GM10248 (cell line): ENCODE measurements at regions not wholly inside any gene's neighbourhood (a gene's known extent, or its start where the extent isn't known, plus 50 kb on each side); places are given as distances from the start of the nearest gene placed in this dataset.

Experiments used
- CTCF ChIA-PET: fragments of 300-600 bp; sonication (Branson Sonifier 250); formaldehyde crosslinking; extraction: SDS; loops from one replicate; lab custom pipeline; 2021; ENCODE audit warnings: antibody characterized with exemption; lab: Yijun Ruan, JAX
- POLR2A ChIA-PET: fragments of 350-650 bp; sonication (Branson Sonifier 250); formaldehyde crosslinking; extraction: SDS; loops from one replicate; lab custom pipeline; 2020; ENCODE audit warnings: antibody characterized with exemption; lab: Yijun Ruan, JAX
- DNase-seq: peaks from one replicate; pipeline ENCODE4 v3.0.0; 2012; ENCODE audit errors: extremely low spot score
- CTCF ChIP-seq: IDR thresholded peaks from 2 replicates; pipeline ENCODE4 v1.5.1; 2012; ENCODE audit warnings: mild to moderate bottlenecking, low read depth; ENCODE audit errors: extremely low read depth, missing control alignments, control extremely low read depth

GRCh38 chr3:73315706-73316105 is 254.2 kb downstream of the EBLN2 start:
- DNase-seq = no peak
- POLR2A ChIA-PET = no interaction called here
- TF ChIP-seq CTCF = no peak
- CTCF ChIA-PET = interaction anchor here (1.5 kb wide), 1 partner anchor 11 kb away, joined by 4 read pairs; no protein-coding TSS in a partner anchor

GRCh38 chr3:73319179-73319769 is 257.8 kb downstream of the EBLN2 start:
- ChIA-PET CTCF (no interaction called here), POLR2A (no interaction called here)
- no peak for DNase-seq
- no peak for TF ChIP-seq CTCF

GRCh38 chr3:73321286-73321999 is 260.0 kb downstream of the EBLN2 start:
- no peak for TF ChIP-seq CTCF
- DNase-seq = no peak
- ChIA-PET POLR2A (no interaction called here), CTCF (interaction anchor here (0.9 kb wide), 1 partner anchor 9 kb away, joined by 3 read pairs; no protein-coding TSS in a partner anchor)

- TF ChIP-seq CTCF = no peak
- CTCF ChIA-PET = interaction anchor here (1.4 kb wide), 1 partner anchor 20 kb away, joined by 3 read pairs; no protein-coding TSS in a partner anchor
Measured at GRCh38 chr3:73324203-73325155, 263.0 kb downstream of the EBLN2 start.

GRCh38 chr3:73326396-73326795 is 264.9 kb downstream of the EBLN2 start:
- DNase-seq = no peak
- ChIA-PET CTCF (interaction anchor here (2.4 kb wide), 1 partner anchor 24 kb away, joined by 6 read pairs; no protein-coding TSS in a partner anchor), POLR2A (no interaction called here)
- TF ChIP-seq CTCF = no peak

More at GRCh38 chr3:73324203-73325155, 263.0 kb downstream of the EBLN2 start:
- DNase-seq = no peak
- POLR2A ChIA-PET = no interaction called here

- ChIA-PET CTCF (interaction anchor here (1.0 to 2.4 kb wide), 2 partner anchors 10 to 24 kb away, joined by 5 to 6 read pairs; no protein-coding TSS in a partner anchor), POLR2A (no interaction called here)
- no peak for DNase-seq
Measured at GRCh38 chr3:73327052-73327451, 265.6 kb downstream of the EBLN2 start.

More at GRCh38 chr3:73327052-73327451, 265.6 kb downstream of the EBLN2 start:
- TF ChIP-seq CTCF = no peak
